ENCODE measurements at regions not wholly inside any gene's neighbourhood (a gene's known extent, or its start where the extent isn't known, plus 50 kb on each side); places are given as distances from the start of the nearest gene placed in this dataset.

DNA sequence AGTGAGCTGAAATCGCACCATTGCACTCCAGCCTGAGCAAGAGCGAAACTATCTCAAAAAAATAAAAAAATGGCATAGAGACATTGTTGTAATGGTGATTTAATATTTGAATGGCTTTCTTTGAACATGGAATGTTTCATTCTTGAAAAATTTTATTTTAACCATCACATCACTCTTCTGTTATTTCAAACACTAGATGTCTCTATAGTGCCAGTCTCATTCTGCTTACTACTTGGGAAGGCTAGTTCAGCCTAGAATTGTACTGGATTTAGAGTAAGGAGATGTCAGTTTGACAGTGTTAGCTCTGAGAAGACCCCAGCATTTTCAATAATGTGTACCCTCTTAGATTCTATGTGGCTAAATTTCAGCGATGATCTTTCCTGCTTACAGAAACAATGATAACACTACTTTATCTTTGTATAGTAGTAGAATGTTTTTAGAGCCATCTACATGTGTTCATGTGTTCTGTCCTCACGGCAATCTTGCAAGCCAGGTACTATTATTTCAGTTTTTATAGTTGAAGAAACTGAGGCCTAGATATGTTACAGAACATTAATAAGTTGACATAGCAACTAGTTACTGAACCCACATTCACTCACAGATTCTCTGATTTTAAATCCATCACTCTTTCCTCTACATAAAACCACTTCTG lies 142.9 kb upstream of the ZSWIM2 start:
- Histone ChIP-seq H3K4me1 (no peaks in the 10 kb centered on the region), H3K9me3 (peaks cover 0 to 9% (median 0%) of the 10 kb centered on the region in 4 donors), H3K4me3 (no peak overlapping the region), H3K27ac (no peak overlapping the region), H3K36me3 (no peaks in the 10 kb centered on the region), H3K27me3 (no peaks in the 10 kb centered on the region)
- no peak for DNase-seq
- no peak for ATAC-seq (ENCODE audit: low FRiP score in 2 of 2)
- TF ChIP-seq CTCF (IDR thresholded peaks at IDR 0.05) (no peak), POLR2AphosphoS5 (IDR thresholded peaks at IDR 0.05) (no peak)
- 72 to 73% methylated on average over 4 of the region's 4 CpGs for WGBS, 2 donors

DNA sequence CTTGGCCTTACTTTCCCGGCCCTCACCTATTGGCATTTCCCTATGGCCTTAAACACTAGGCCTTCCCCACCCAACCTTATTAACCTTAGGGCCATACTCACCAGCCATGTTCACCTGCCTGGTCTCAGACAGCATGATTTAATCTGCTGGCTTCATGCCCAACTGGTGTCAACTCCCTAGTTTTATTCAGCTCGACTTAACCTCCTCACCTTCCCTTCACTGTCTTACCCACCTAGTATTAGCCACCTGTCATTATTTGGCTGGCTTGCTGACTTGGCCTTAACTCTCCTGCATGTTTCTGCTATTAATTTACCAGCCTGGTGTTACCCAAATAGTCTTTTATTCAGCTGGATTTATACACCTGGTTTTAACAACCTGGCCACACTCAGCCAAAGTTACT lies 136.0 kb upstream of the ZSWIM2 start:
- no peak for TF ChIP-seq POLR2AphosphoS5 (IDR thresholded peaks at IDR 0.05)
- no peak for TF ChIP-seq EP300 (IDR thresholded peaks at IDR 0.05)
- TF ChIP-seq POLR2A (IDR thresholded peaks at IDR 0.05): no peak
- TF ChIP-seq CTCF (IDR thresholded peaks at IDR 0.05): no peak
- DNase-seq (no peak), ATAC-seq (ENCODE audit: low FRiP score in 2 of 2) (peak in 1 of 2 donors; percentile 16)
- Histone ChIP-seq H3K27me3 (no peaks in the 10 kb centered on the region), H3K27ac (no peak overlapping the region), H3K4me1 (no peaks in the 10 kb centered on the region), H3K4me3 (no peak overlapping the region), H3K9me3 (peaks cover 0 to 7% (median 0%) of the 10 kb centered on the region in 4 donors), H3K36me3 (no peaks in the 10 kb centered on the region)
- 89 to 96% methylated on average over 2 of the region's 2 CpGs for WGBS, 2 donors

DNA sequence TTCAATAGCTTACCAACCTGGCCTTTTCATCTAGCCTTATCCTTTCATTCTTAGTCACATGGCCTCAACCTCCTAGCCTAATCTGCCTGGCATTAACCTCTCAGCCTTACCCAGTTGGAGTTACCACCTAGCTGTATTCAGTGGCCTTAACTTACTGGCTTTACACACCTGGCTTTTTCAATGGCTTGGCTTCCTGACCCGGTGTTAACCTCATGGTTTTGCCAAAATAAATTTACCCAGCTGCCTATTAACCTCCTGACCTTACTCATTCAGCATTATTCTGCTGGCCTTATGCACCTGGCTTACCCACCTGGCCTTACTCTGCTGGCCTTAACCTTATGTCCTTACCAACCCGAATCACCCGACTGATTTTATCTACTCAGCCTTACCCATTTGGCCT lies 135.5 kb upstream of the ZSWIM2 start:
- H3K4me3 ChIP-seq: no peak overlapping the region
- H3K4me1 ChIP-seq: no peaks in the 10 kb centered on the region
- H3K27me3 ChIP-seq: no peaks in the 10 kb centered on the region
- H3K27ac ChIP-seq: no peak overlapping the region
- no peaks in the 10 kb centered on the region for H3K36me3 ChIP-seq
- peaks cover 0 to 2% (median 0%) of the 10 kb centered on the region in 4 donors for H3K9me3 ChIP-seq
- TF ChIP-seq CTCF (IDR thresholded peaks at IDR 0.05) (no peak), POLR2A (IDR thresholded peaks at IDR 0.05) (no peak), POLR2AphosphoS5 (IDR thresholded peaks at IDR 0.05) (no peak), EP300 (IDR thresholded peaks at IDR 0.05) (no peak)
- no peak for DNase-seq
- 94 to 97% methylated on average over 3 of the region's 3 CpGs for WGBS, 2 donors
- ATAC-seq (ENCODE audit: low FRiP score in 2 of 2): no peak

GRCh38 chr2:186980787-186981550 lies 132.0 kb upstream of the ZSWIM2 start:
- Histone ChIP-seq H3K4me3 (no peak overlapping the region), H3K27ac (no peak overlapping the region), H3K4me1 (no peaks in the 10 kb centered on the region), H3K9me3 (no peaks in the 10 kb centered on the region), H3K27me3 (no peaks in the 10 kb centered on the region), H3K36me3 (no peaks in the 10 kb centered on the region)
- TF ChIP-seq EP300 (IDR thresholded peaks at IDR 0.05): no peak
- ATAC-seq (ENCODE audit: low FRiP score in 2 of 2): no peak
- DNase-seq: no peak
- 89 to 92% methylated on average over 11 of the region's 11 CpGs for WGBS, 2 donors

DNA sequence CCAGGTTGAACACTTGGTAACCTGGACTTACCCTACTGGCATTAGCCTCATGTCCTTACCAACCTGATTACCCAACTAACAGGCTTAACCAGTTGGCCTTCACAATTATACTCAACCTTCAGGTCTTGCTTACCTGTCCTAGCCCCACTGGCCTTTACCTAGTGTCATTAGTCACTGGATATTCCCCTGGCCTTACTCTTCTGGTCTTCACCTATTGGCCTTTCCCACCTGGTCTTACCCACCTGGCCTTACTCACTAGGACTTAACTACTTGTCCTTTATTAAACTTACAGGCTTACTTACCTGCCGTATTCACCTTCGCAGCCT lies 131.1 kb upstream of the ZSWIM2 start:
- Histone ChIP-seq H3K4me1 (no peaks in the 10 kb centered on the region), H3K4me3 (no peak overlapping the region), H3K36me3 (no peaks in the 10 kb centered on the region), H3K9me3 (no peaks in the 10 kb centered on the region), H3K27me3 (no peaks in the 10 kb centered on the region), H3K27ac (no peak overlapping the region)
- ATAC-seq (ENCODE audit: low FRiP score in 2 of 2) (no peak), DNase-seq (no peak)
- 98 to 100% methylated on average over 2 of the region's 2 CpGs for WGBS, 2 donors
- TF ChIP-seq CTCF (IDR thresholded peaks at IDR 0.05) (no peak), POLR2A (IDR thresholded peaks at IDR 0.05) (no peak), POLR2AphosphoS5 (IDR thresholded peaks at IDR 0.05) (no peak), EP300 (IDR thresholded peaks at IDR 0.05) (no peak)

All from upper lobe of left lung (tissue), 6 donors.